ENCODE measurements at regions not wholly inside any gene's neighbourhood (a gene's known extent, or its start where the extent isn't known, plus 50 kb on each side); places are given as distances from the start of the nearest gene placed in this dataset.

DNA sequence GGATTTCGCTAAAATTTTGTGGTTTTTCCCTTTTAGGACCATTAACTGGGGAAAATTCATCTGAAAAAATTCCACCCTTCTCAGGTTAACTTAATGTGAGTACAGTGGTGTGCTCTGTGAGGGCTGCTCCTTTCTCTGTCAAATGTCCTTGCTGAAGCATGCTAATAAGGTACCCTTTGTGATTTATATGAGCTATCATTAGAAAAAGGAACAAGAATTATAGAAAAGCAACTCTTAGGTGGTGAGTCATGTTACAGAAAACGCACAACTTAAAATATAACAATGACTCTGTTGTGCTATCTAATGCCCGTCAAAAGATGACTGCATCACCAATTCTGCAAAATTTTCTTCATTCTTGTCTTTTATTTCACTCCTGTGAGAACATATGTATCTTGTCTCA is 162.0 kb upstream of the MAGI2 start:
- TF ChIP-seq, protein P1, sequence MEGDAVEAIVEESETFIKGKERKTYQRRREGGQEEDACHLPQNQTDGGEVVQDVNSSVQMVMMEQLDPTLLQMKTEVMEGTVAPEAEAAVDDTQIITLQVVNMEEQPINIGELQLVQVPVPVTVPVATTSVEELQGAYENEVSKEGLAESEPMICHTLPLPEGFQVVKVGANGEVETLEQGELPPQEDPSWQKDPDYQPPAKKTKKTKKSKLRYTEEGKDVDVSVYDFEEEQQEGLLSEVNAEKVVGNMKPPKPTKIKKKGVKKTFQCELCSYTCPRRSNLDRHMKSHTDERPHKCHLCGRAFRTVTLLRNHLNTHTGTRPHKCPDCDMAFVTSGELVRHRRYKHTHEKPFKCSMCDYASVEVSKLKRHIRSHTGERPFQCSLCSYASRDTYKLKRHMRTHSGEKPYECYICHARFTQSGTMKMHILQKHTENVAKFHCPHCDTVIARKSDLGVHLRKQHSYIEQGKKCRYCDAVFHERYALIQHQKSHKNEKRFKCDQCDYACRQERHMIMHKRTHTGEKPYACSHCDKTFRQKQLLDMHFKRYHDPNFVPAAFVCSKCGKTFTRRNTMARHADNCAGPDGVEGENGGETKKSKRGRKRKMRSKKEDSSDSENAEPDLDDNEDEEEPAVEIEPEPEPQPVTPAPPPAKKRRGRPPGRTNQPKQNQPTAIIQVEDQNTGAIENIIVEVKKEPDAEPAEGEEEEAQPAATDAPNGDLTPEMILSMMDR (IDR thresholded peaks at IDR 0.05), result no peak
- TF ChIP-seq POLR2A (IDR thresholded peaks at IDR 0.05), result no peak

Data from uterus (tissue), 2 donors.